PC-9 (cell line): ENCODE measurements at regions not wholly inside any gene's neighbourhood (a gene's known extent, or its start where the extent isn't known, plus 50 kb on each side); places are given as distances from the start of the nearest gene placed in this dataset.

Experiments used
- BruUV-seq: library from RNA; stranded (reverse); fragments of 400-500 nt; replicated peaks from 2 replicates; lab custom pipeline; 2021; lab: Mats Ljungman, UMichigan
- CTCF ChIA-PET: fragments of 300-600 bp; sonication (Branson Sonifier 250); formaldehyde crosslinking; loops from one replicate; lab custom pipeline; 2022; ENCODE audit warnings: antibody characterized with exemption; lab: Charles Lee
- POLR2A ChIA-PET: fragments of 300-600 bp; sonication (Branson Sonifier 250); formaldehyde crosslinking; loops from one replicate; lab custom pipeline; 2022; ENCODE audit warnings: antibody characterized with exemption; ENCODE audit not compliant: unreplicated experiment; lab: Charles Lee
- DNase-seq, 2 experiments: peaks; one replicate each; pipeline versions ENCODE4 v3.0.0 to v3.0.0-alpha.2; 2015 to 2022; ENCODE audit warnings: mixed read lengths in 1 of 2
- H2AFZ ChIP-seq: fragments of 200-600 bp; sonication (generic); 2 replicates; pipeline ENCODE4 v1.8.1; 2017; ENCODE audit warnings: antibody characterized with exemption
- H3F3A ChIP-seq: fragments of 200-600 bp; sonication (generic); 2 replicates; pipeline ENCODE4 v1.8.1; 2017; ENCODE audit warnings: antibody characterized with exemption, mild to moderate bottlenecking, low read depth; ENCODE audit not compliant: insufficient read depth
- H3K27ac ChIP-seq: fragments of 200-600 bp; sonication (generic); 2 replicates; pipeline ENCODE4 v1.6.1; 2016; ENCODE audit warnings: mixed run types
- H3K27me3 ChIP-seq: fragments of 200-600 bp; sonication (generic); 2 replicates; pipeline ENCODE4 v1.6.1; 2016; ENCODE audit warnings: low read depth, mixed run types; ENCODE audit not compliant: insufficient read depth
- H3K36me3 ChIP-seq: fragments of 200-600 bp; sonication (generic); 2 replicates; pipeline ENCODE4 v1.6.1; 2016; ENCODE audit warnings: low read depth, mixed run types
- H3K4me1 ChIP-seq: fragments of 200-600 bp; sonication (generic); replicated peaks from 2 replicates; pipeline ENCODE4 v1.6.1; 2016; ENCODE audit warnings: mixed run types; ENCODE audit not compliant: insufficient read depth
- H3K4me2 ChIP-seq: fragments of 200-600 bp; sonication (generic); 2 replicates; pipeline ENCODE4 v1.6.1; 2017; ENCODE audit warnings: mixed run types
- H3K4me3 ChIP-seq: fragments of 200-600 bp; sonication (generic); 2 replicates; pipeline ENCODE4 v1.6.1; 2016; ENCODE audit warnings: mixed run types
- H3K79me2 ChIP-seq: fragments of 200-600 bp; sonication (generic); 2 replicates; pipeline ENCODE4 v1.6.1; 2017; ENCODE audit warnings: low read depth, mixed run types
- H3K9me2 ChIP-seq: fragments of 200-600 bp; sonication (generic); 2 replicates; pipeline ENCODE4 v1.8.1; 2017; ENCODE audit warnings: mild to moderate bottlenecking; ENCODE audit not compliant: insufficient read depth
- H3K9me3 ChIP-seq: fragments of 200-600 bp; sonication (generic); 2 replicates; pipeline ENCODE4 v1.8.1; 2016; ENCODE audit warnings: low read depth; ENCODE audit not compliant: insufficient read depth
- H4K20me1 ChIP-seq: fragments of 200-600 bp; sonication (generic); 2 replicates; pipeline ENCODE4 v1.8.1; 2017; ENCODE audit not compliant: insufficient read depth
- EZH2 ChIP-seq: fragments of 200-600 bp; sonication (generic); IDR thresholded peaks from 2 replicates; pipeline ENCODE4 v1.8.0; 2017; ENCODE audit warnings: antibody characterized with exemption, low read depth
- intact Hi-C: fragments of 100-400 bp; cut with micrococcal nuclease; formaldehyde crosslinking; loops from one replicate; pipeline ENCODE4 v1.10.0; 2022; ENCODE audit not compliant: unreplicated experiment
- TF ChIP-seq, protein P1 (sequence below): fragments of 200-600 bp; sonication (generic); conservative IDR thresholded peaks from 2 replicates; pipeline ENCODE4 v1.6.1; 2017; ENCODE audit warnings: mixed run types, antibody characterized with exemption, mild to moderate bottlenecking, moderate library complexity

DNA sequence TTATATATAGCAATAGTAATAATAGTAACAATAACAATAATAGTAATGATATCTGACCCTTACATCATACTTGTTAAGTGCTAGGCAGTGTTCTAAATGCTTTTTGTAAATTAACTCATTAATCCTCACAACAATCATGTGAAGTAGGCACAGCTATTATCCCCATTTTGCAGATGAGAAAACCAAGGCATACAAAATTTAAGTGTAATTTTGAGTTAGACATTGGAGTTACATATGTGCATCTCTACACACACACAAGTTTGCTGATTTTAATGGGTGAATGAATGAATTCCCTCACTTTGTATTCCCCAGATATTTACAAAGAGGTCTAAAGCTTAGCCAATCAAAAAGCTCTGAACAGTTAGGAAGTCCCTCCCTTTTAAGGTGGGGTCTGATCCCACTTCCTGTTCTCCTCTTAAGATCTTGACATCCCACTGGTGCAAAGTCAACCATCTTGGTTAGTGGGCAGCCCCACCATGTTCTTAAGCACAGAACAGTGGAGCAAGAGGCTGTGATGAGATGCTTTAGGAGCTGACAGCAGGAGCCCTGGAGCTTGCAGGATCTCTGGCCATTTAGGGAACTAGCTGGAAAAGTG lies 85.3 kb upstream of the FOXP4 start:
- H4K20me1 ChIP-seq = no peaks in the 10 kb centered on the region
- no peaks in the 10 kb centered on the region for H3K36me3 ChIP-seq
- no peak overlapping the region for H3K27ac ChIP-seq
- intact Hi-C loops = no loop called here
- no peaks in the 10 kb centered on the region for H3K9me2 ChIP-seq
- no peaks in the 10 kb centered on the region for H3K9me3 ChIP-seq
- CTCF ChIA-PET = interaction anchor here (0.6 kb wide), 1 partner anchor 229 kb away, joined by 4 read pairs; no protein-coding TSS in a partner anchor
- no peaks in the 10 kb centered on the region for H3F3A ChIP-seq
- peaks cover 11% of the 10 kb centered on the region for H3K4me1 ChIP-seq
- TF ChIP-seq, protein P1, sequence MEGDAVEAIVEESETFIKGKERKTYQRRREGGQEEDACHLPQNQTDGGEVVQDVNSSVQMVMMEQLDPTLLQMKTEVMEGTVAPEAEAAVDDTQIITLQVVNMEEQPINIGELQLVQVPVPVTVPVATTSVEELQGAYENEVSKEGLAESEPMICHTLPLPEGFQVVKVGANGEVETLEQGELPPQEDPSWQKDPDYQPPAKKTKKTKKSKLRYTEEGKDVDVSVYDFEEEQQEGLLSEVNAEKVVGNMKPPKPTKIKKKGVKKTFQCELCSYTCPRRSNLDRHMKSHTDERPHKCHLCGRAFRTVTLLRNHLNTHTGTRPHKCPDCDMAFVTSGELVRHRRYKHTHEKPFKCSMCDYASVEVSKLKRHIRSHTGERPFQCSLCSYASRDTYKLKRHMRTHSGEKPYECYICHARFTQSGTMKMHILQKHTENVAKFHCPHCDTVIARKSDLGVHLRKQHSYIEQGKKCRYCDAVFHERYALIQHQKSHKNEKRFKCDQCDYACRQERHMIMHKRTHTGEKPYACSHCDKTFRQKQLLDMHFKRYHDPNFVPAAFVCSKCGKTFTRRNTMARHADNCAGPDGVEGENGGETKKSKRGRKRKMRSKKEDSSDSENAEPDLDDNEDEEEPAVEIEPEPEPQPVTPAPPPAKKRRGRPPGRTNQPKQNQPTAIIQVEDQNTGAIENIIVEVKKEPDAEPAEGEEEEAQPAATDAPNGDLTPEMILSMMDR = no peak
- no peak for TF ChIP-seq EZH2
- H2AFZ ChIP-seq = no peak overlapping the region
- H3K4me2 ChIP-seq = no peak overlapping the region
- POLR2A ChIA-PET = interaction anchor here (0.6 kb wide), 2 partner anchors 42 to 199 kb away, joined by 7 to 50 read pairs; no protein-coding TSS in a partner anchor
- H3K79me2 ChIP-seq = no peaks in the 10 kb centered on the region
- peaks cover 7% of the 10 kb centered on the region; the same call in 1 of the 2 replicates for H3K27me3 ChIP-seq
- no peak overlapping the region for H3K4me3 ChIP-seq
- no TSS peak for BruUV-seq
- DNase-seq = no peak

DNA sequence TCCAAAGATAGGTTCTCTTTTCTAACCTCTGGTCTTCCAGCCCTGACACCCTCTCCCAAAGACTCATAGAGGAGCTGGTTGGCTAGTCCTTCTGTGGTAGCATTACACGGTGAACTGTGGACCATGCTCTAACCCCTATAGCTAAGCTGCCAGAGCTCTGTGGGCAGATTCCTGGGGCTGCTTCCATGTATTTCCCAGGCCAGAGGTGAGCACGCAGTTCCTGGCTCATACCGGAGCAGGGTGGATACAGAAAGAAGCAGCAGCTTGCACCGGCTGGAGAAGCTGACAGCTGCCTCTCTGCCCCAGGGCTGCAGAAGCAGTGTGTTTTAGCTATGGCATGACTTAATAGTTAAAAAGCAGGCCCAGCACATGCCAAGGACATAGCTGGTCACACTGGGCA lies 84.1 kb upstream of the FOXP4 start:
- Histone ChIP-seq H3K27me3 (peaks cover 19% of the 10 kb centered on the region; the same call in 1 of the 2 replicates), H3K79me2 (no peaks in the 10 kb centered on the region), H3K4me2 (no peak overlapping the region), H4K20me1 (no peaks in the 10 kb centered on the region), H3K27ac (no peak overlapping the region), H2AFZ (no peak overlapping the region), H3K4me1 (peaks cover 11% of the 10 kb centered on the region), H3K9me3 (no peaks in the 10 kb centered on the region), H3K4me3 (no peak overlapping the region), H3K9me2 (no peaks in the 10 kb centered on the region), H3F3A (no peaks in the 10 kb centered on the region), H3K36me3 (no peaks in the 10 kb centered on the region)
- no TSS peak for BruUV-seq
- ChIA-PET POLR2A (no interaction called here), CTCF (interaction anchor here (0.6 to 1.0 kb wide), 5 partner anchors 37 to 272 kb away, joined by 3 to 12 read pairs (median 4); no protein-coding TSS in a partner anchor)
- intact Hi-C loops = loop anchor here (2.0 kb wide), 2 partner anchors 93 to 221 kb away; no protein-coding TSS in a partner anchor
- DNase-seq = no peak
- TF ChIP-seq, protein P1 = no peak
- TF ChIP-seq EZH2 = no peak

DNA sequence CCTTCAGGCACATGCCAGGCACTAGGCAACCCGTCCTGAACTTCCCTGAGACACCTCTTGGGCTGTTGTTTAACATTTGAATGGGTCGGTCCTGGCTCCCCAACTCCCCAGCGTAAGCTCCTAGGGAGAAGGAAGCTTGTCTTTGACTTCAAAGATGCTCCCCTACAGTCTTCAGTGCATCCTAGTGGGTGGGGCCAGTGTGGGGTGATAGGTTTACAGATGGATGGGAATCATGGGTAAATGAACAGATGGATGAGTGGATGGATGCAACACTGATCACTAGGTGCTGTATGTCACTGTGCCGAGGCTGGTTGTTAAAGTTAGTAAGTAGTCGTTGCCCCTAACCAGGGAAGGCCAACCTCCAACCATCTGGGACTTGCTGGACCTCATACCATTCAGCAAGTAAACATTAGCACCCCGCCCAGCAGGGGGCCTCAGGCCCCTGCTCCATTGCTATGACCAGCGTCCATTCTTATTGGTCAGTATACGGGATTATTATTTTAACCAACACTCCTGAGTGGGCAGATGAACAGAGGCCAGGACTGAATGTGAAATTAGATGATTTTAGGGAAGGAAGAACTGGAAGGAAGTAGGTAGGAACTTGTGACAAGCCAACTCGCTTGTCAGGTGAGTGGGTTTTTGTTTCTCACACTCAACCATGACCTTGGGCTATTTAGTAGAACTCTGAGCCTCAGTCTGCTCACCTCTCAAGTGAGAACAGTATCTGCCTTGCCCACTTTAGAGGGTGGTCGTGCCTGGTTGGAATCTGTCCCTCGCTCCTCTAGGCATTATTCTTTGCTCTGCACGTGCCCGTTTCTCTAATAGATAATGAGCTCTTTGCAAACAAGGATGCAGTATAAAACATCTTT lies 82.9 kb upstream of the FOXP4 start:
- no peak overlapping the region for H3K4me3 ChIP-seq
- TF ChIP-seq EZH2 = no peak
- TF ChIP-seq, protein P1 = peak; percentile 53
- H3K27me3 ChIP-seq = peaks cover 23% of the 10 kb centered on the region; the same call in 1 of the 2 replicates
- no peaks in the 10 kb centered on the region for H3K9me2 ChIP-seq
- no peaks in the 10 kb centered on the region for H3K36me3 ChIP-seq
- H3K9me3 ChIP-seq = no peaks in the 10 kb centered on the region
- intact Hi-C loops = loop anchor here (1.0 to 2.0 kb wide), 3 partner anchors 94 to 220 kb away; no protein-coding TSS in a partner anchor
- DNase-seq = peak; percentile 37 to 60
- H3K79me2 ChIP-seq = no peaks in the 10 kb centered on the region
- peaks cover 11% of the 10 kb centered on the region for H3K4me1 ChIP-seq
- no peak overlapping the region for H3K4me2 ChIP-seq
- no peak overlapping the region for H2AFZ ChIP-seq
- POLR2A ChIA-PET = no interaction called here
- BruUV-seq = no TSS peak
- no peaks in the 10 kb centered on the region for H3F3A ChIP-seq
- CTCF ChIA-PET = interaction anchor here (0.6 to 1.2 kb wide), 2 partner anchors 67 to 118 kb away, joined by 3 to 13 read pairs; no protein-coding TSS in a partner anchor
- H3K27ac ChIP-seq = no peak overlapping the region
- H4K20me1 ChIP-seq = no peaks in the 10 kb centered on the region
